OCI-LY3 (cell line): ENCODE measurements at regions not wholly inside any gene's neighbourhood (a gene's known extent, or its start where the extent isn't known, plus 50 kb on each side); places are given as distances from the start of the nearest gene placed in this dataset.

ENCODE experiments used
- EZH2phosphoT487 ChIP-seq: fragments of 200-600 bp; shearing (Covaris generic); IDR thresholded peaks from 2 replicates; pipeline ENCODE4 v1.6.1; 2018; ENCODE audit warnings: antibody characterized with exemption, mixed run types, low read depth
- TF ChIP-seq, protein P1 (sequence below): fragments of 200-600, 300-600 bp; sonication (generic); IDR thresholded peaks from 2 replicates; pipeline ENCODE4 v1.5.1; 2014; ENCODE audit warnings: antibody characterized with exemption, low read length, low read depth

DNA sequence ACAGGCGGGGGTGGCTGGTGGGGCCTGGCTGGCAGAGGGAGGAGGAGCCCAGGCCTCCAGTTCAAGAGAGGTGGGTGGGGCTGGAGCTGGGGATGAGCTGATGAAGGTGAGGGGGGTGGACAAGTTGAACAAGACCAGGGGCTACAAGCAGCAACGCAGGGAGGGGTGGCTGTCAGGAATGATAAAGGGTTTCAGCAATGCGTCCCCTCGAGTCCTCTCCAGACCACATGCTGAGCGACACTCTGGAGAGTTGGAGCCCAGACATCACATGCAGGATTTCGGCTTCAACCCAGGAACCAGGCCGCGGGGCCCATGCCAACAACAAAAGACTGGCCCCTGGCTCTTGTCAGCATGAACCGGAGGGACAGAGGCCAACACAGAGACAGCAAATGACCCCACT is 480.3 kb downstream of the BRD1 start:
- TF ChIP-seq, protein P1, sequence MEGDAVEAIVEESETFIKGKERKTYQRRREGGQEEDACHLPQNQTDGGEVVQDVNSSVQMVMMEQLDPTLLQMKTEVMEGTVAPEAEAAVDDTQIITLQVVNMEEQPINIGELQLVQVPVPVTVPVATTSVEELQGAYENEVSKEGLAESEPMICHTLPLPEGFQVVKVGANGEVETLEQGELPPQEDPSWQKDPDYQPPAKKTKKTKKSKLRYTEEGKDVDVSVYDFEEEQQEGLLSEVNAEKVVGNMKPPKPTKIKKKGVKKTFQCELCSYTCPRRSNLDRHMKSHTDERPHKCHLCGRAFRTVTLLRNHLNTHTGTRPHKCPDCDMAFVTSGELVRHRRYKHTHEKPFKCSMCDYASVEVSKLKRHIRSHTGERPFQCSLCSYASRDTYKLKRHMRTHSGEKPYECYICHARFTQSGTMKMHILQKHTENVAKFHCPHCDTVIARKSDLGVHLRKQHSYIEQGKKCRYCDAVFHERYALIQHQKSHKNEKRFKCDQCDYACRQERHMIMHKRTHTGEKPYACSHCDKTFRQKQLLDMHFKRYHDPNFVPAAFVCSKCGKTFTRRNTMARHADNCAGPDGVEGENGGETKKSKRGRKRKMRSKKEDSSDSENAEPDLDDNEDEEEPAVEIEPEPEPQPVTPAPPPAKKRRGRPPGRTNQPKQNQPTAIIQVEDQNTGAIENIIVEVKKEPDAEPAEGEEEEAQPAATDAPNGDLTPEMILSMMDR, result no peak
- TF ChIP-seq EZH2phosphoT487, result no peak
